ENCODE measurements at regions not wholly inside any gene's neighbourhood (a gene's known extent, or its start where the extent isn't known, plus 50 kb on each side); places are given as distances from the start of the nearest gene placed in this dataset.

DNA sequence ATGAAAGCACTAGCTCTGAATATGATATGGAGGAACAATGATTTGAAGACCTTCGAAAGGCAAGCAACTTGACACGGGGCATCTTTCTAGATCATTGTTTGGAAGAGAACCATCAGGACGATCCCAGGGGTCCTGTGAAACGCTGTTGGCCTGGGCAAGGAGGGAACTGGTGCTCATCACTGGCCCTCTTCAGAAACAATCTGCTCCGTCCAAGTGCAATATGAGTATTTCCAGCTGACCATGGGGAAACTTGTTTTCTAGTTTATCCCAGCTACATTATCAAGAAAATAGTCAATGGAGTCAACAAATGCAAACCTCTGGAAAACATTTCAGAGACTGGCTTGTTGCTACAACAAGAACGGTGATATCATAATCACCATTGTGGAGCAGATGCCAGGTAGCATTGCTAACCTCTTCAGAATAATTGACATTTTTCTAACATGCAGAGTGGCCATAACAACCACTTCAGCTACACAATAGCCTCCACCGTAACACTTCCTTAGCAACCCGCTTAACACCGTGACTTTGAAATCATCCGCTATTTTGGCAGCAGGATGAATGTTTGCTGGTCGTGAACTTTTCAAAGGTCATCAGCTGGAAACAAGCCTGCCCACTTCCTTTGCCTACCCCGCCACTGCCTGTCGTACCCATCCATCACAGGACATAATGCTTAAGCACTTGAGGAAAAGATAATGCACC, 112.0 kb upstream of the PDE10A start:
- no peak for TF ChIP-seq U2AF1 (optimal IDR thresholded peaks at IDR 0.05; ENCODE audit: low read depth, low read length)
- TF ChIP-seq, protein P1, sequence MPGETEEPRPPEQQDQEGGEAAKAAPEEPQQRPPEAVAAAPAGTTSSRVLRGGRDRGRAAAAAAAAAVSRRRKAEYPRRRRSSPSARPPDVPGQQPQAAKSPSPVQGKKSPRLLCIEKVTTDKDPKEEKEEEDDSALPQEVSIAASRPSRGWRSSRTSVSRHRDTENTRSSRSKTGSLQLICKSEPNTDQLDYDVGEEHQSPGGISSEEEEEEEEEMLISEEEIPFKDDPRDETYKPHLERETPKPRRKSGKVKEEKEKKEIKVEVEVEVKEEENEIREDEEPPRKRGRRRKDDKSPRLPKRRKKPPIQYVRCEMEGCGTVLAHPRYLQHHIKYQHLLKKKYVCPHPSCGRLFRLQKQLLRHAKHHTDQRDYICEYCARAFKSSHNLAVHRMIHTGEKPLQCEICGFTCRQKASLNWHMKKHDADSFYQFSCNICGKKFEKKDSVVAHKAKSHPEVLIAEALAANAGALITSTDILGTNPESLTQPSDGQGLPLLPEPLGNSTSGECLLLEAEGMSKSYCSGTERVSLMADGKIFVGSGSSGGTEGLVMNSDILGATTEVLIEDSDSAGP (CRISPR knock-in tag; IDR thresholded peaks at IDR 0.05; ENCODE audit: borderline replicate concordance) = no peak
- TF ChIP-seq EZH2 (conservative IDR thresholded peaks at IDR 0.05; ENCODE audit: low read depth, low read length) = no peak
- TF ChIP-seq, protein P2, sequence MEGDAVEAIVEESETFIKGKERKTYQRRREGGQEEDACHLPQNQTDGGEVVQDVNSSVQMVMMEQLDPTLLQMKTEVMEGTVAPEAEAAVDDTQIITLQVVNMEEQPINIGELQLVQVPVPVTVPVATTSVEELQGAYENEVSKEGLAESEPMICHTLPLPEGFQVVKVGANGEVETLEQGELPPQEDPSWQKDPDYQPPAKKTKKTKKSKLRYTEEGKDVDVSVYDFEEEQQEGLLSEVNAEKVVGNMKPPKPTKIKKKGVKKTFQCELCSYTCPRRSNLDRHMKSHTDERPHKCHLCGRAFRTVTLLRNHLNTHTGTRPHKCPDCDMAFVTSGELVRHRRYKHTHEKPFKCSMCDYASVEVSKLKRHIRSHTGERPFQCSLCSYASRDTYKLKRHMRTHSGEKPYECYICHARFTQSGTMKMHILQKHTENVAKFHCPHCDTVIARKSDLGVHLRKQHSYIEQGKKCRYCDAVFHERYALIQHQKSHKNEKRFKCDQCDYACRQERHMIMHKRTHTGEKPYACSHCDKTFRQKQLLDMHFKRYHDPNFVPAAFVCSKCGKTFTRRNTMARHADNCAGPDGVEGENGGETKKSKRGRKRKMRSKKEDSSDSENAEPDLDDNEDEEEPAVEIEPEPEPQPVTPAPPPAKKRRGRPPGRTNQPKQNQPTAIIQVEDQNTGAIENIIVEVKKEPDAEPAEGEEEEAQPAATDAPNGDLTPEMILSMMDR (CRISPR knock-in tag; IDR thresholded peaks at IDR 0.05) = no peak
- TF ChIP-seq, protein P3, sequence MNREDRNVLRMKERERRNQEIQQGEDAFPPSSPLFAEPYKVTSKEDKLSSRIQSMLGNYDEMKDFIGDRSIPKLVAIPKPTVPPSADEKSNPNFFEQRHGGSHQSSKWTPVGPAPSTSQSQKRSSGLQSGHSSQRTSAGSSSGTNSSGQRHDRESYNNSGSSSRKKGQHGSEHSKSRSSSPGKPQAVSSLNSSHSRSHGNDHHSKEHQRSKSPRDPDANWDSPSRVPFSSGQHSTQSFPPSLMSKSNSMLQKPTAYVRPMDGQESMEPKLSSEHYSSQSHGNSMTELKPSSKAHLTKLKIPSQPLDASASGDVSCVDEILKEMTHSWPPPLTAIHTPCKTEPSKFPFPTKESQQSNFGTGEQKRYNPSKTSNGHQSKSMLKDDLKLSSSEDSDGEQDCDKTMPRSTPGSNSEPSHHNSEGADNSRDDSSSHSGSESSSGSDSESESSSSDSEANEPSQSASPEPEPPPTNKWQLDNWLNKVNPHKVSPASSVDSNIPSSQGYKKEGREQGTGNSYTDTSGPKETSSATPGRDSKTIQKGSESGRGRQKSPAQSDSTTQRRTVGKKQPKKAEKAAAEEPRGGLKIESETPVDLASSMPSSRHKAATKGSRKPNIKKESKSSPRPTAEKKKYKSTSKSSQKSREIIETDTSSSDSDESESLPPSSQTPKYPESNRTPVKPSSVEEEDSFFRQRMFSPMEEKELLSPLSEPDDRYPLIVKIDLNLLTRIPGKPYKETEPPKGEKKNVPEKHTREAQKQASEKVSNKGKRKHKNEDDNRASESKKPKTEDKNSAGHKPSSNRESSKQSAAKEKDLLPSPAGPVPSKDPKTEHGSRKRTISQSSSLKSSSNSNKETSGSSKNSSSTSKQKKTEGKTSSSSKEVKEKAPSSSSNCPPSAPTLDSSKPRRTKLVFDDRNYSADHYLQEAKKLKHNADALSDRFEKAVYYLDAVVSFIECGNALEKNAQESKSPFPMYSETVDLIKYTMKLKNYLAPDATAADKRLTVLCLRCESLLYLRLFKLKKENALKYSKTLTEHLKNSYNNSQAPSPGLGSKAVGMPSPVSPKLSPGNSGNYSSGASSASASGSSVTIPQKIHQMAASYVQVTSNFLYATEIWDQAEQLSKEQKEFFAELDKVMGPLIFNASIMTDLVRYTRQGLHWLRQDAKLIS (CRISPR knock-in tag; IDR thresholded peaks at IDR 0.05) = no peak
- TF ChIP-seq CREM (IDR thresholded peaks at IDR 0.05) = no peak
- no peak for TF ChIP-seq CREM (CRISPR knock-in tag; IDR thresholded peaks at IDR 0.05)
- TF ChIP-seq GABPA (IDR thresholded peaks at IDR 0.05; ENCODE audit: low read depth, low read length) = no peak
- TF ChIP-seq GABPA (CRISPR knock-in tag; IDR thresholded peaks at IDR 0.05; ENCODE audit: low read depth) = no peak
- TF ChIP-seq ZNF891 (CRISPR knock-in tag; IDR thresholded peaks at IDR 0.05) = no peak
- TF ChIP-seq ZNF704 (CRISPR knock-in tag; IDR thresholded peaks at IDR 0.05; ENCODE audit: borderline replicate concordance) = no peak
- no peak for TF ChIP-seq JUNB (CRISPR knock-in tag; IDR thresholded peaks at IDR 0.05; ENCODE audit: borderline replicate concordance)
- no peak for TF ChIP-seq NR2C2 (CRISPR knock-in tag; IDR thresholded peaks at IDR 0.05; ENCODE audit: borderline replicate concordance)
